GM19351 (cell line): ENCODE measurements at regions not wholly inside any gene's neighbourhood (a gene's known extent, or its start where the extent isn't known, plus 50 kb on each side); places are given as distances from the start of the nearest gene placed in this dataset.
A peak's percentile ranks its signal among the peaks of the same experiment; 100 is the strongest.

Experiments
- ATAC-seq: cut with Tn5 transposase; IDR thresholded peaks from one replicate; pipeline ENCODE4 v1.9.1; 2021; ENCODE audit warnings: mild to moderate bottlenecking, moderate library complexity; ENCODE audit not compliant: unreplicated experiment

DNA sequence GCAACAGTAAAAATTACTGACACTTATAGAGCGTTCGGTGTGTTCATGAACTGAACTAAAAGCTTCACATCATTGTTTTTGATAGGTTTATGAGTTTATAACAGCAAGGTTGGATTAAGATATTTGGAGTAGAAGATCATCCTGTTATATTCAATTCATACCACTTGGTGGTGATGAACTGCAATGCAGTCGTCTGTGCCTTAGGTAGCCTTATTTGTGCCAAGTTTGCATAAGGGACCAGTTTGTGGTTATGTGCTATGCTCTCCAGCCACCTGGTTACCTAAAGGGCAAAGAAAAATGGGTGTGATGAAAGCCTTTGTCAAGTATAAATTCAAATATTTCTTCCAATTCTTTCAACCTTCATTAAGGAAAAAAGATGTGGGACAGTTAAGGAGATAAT lies 150.9 kb upstream of the KCNH7 start:
- ATAC-seq: no peak

DNA sequence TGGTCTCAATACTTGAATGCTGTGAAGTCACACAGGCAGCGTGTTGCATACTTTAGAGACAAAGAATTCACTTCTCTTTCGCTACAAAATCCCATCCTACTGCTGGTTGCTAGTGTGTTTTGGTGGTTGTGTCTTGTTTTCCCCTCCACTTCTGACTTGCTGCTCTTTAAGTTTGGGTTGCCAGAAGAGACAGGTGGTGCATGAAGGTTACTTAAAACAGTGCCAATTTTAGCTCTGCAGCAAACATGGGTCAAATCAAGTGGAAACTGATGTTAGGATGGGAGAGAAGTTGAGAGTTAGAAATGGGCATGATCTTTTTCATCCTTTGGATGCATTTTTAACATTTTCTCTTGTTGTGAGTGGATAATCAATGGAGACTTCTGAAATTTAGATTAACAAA lies 136.2 kb upstream of the KCNH7 start:
- no peak for ATAC-seq

DNA sequence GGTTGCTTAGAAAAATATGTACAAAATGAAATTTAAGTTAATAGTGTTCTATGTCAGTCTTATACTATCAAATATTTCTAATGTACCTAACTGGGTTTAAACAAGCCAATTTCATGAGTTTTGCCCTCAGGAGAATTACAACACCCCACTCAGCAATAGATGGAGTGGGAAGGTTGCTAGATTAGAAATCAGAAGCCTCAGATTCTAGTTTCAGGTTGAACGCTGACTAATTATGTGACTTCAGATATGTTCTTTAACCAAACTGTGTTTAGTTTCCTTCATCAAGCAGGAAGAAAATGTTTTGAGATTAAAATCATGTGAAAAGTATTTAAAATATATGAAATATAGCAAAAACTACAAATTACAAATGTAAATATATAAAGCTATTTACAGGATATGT lies 133.8 kb upstream of the KCNH7 start:
- peak; percentile 69 for ATAC-seq

DNA sequence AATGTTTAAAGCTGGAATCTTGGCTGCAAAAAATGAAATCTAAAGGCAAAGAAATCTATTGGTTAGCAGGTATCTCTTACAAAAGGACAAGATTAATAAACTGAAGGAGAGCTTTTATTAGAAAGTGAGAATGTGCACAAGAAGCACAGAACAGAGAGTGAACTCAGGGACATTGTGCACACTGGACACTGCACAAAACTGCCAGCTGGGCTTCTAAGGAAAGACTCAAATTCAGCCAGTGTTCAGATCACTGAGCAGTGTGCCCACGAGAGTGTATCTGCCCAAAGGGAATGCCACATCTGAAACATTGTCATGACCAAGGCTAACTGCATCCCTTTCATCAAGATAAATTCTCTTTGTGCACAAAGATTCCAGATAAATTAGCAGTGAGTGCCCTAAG lies 129.7 kb upstream of the KCNH7 start:
- ATAC-seq: no peak

DNA sequence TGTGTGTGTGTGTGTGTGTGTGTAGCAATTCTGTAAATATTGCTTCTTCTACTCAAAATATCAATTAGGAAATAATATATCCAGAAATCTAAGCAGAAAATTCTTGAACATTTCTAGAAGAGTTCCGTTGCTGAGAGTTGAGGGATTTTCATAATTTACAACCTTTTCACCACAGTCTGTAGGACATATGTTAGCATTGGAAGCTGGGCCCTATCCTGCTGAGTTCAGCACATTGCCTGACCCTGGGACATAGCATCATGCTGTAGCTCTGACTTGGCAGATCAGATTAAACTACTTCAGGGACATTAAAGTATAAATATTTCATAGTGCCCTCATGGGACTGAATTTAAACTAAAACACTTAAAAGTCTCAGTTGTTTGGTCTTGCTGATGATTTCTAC lies 129.2 kb upstream of the KCNH7 start:
- no peak for ATAC-seq

DNA sequence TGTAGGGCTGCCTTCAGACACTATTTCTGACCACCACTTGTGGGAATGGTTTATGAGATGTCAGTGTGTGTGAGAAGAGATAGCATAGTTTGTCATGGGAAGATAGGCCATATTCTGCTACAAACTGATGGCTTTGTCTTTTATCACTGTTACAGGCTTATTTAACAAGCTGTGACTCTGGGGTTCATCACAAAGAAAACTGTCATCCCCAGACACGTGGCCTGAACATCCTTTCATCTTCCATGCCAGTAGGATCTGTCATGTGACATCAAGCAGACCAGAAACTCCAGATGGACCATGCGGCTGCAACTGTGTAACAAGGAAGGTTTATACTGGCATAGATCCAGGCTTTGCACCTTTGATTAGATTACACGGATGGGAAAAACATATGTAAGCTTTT lies 128.6 kb upstream of the KCNH7 start:
- no peak for ATAC-seq

DNA sequence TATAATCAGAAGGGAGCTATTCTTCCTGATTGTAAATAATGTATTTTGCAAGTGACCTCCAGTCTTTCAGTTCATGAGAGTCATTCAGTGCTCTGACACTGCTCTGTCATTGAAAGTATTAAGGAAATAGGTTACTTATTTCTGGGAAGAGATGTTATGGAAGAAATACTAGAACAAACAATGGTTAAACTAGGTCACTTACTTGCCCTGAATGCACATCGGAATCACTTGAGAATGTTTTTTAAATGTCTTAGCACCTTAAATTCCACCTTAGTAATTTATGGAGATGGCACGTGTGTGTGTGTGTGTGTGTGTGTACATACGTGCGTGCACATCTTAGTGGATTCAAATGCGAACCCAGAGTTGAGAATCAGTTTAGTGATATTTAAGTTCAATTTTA lies 126.6 kb upstream of the KCNH7 start:
- ATAC-seq: no peak

DNA sequence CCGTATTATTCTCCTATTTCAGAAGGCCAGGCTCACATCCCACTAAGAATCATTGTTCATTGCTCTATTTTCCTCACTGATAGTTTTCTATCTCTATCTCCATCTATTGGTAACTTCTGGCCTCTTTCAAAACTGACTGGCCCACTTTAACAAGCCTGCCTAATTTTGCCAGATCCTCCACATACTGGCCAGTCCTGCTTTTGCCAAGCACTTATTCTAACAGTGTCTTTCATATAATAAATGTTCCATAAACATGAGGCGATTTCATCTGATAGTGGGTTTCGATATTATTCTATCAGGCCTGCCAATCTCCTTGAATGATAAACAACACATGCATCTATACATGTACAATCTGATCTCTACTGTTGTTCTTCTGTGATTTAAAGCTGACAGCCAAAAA lies 125.9 kb upstream of the KCNH7 start:
- ATAC-seq: no peak

DNA sequence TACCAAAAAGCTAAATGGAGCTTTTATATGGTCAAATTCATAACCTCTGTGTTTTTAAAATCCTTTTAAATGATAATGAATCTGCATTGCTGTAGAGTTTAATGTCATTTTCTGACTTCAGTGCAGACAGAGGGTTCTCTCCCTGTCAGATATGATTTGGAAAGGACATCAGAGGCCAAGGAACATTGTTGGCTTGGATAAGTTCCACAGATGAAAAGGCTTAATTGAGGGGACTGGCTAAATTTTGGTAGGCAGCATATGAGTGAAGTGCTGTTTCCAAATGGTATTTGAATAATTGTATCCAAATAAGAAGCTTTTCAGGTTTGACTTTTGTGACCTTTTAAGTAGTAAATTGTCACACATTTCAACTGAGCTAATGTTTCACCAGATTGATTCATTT lies 124.6 kb upstream of the KCNH7 start:
- no peak for ATAC-seq

DNA sequence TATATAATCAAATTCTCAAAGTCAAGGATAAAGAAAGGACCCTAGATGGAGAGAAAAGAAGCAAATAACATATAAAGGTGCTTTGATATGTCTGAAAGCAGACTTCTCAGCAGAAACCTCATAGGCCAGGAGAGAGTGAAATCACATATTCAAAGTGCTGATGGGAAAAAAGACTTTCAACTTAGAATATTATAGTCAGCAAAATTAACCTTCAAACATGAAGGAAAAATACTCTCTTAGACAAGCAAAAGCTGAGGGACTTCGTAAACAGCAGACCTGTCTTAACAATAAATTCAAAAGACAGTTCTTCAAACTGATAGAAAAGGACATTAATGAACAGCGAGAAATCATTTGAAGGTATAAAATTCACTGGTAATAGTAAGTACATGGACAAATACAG lies 107.2 kb upstream of the KCNH7 start:
- no peak for ATAC-seq

DNA sequence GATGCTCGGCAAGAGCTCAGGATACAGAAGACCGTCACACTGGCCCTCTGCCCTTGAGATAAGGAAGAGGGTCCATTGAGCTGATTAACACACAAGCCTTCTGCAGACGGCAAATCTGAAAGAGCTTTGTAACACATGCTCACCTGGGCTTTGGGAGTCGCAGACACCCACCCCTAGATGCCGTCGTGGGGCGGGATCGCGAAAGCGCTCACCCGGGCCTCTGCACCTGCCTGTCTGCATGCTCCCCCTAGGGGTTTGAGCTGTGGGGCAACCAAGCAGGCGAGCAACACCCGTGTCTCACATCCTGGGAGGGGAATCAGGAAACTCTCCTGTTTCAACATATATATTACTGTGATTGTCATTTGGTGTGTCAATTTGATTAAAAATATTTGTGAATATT lies 99.8 kb upstream of the KCNH7 start:
- ATAC-seq: no peak

DNA sequence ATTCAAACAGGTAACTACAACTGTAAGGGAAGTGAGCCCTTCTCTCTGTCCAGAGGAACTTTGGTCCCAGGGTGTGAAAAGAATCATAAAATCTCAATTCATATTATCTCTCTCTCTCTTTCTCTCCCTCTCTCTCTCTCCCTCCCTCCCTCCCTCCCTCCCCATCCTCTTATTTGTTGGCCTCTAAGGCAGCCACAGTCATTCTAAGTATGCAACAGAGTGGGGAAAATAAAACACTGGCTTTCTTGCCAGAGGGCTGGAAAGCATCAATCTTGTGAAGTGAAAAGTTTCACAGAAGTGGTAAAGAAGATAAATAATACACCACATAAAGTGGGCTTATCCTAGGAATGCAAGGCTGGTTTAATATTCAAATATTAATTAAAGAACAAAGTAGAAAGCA lies 95.6 kb upstream of the KCNH7 start:
- no peak for ATAC-seq

DNA sequence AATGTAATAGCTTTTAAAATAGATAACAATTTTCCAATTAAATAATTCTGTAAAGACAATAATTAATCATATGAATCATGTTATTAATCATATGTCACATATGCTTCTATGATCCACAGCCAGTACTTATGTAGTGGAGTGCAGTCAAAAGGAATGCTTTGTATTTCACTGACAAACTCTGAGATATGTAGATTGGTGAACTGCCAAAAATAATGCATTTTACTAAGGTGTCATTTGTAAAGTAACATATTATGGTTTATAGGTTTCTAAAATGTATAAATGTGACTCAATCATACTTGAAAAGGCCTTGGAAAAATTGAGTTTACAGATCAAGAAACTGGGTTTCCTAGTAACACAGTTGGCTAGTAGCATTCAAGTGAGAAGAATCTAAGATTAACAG lies 93.8 kb upstream of the KCNH7 start:
- ATAC-seq: no peak

DNA sequence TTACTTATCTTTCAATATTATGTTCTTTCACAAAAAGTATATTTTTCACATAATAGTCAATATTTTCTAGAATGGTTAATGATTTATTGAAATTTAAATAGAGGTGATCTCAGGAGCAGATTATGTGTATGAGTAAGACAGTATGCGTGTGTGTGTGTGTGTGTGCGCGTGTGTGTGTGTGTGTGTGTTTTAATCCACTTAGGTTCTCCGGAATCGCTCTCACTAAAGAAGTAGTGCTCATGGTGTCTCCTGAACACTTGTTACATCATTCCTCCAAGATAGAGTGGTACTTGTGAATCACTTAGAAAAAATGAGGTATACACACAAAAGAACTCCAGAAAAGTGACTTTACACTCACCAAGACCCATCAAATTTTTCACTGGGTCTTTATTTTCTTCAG lies 91.0 kb upstream of the KCNH7 start:
- no peak for ATAC-seq

DNA sequence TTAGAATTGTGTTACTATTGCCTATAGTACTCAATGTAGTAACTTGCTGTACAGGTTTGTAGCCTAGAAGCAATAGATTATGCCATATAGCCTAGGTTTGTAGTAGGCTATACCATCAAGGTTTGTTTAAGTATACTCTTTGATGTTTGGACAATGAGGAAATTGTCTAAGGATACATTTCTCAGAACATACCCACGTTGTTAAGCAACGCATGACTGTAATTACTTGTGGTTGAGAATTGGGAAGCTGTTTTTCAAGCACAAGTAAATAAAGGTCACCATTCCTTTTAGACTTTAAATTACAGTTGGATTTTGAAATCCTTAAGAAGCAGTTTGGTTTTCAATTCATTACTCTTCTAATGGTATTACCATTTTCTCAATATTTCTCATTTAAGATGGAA lies 89.8 kb upstream of the KCNH7 start:
- no peak for ATAC-seq

DNA sequence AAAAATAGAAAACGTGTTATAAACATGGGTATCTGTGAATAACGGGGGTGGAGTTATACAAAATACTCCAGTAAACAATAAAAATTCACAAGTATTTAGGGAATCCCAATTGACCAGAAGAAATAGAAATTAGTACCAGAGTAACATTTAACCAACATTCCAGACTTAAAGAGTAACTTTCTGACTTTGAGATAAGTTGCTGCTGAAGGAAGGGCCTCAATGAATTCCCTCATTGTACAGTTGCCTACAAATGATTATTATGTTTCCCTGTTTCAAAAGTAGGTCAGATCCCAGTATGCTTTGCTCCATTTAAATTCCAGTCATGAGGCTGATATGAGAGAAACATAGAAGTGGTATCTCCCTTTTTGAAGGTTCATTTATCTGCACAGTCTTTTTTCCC lies 88.3 kb upstream of the KCNH7 start:
- no peak for ATAC-seq

DNA sequence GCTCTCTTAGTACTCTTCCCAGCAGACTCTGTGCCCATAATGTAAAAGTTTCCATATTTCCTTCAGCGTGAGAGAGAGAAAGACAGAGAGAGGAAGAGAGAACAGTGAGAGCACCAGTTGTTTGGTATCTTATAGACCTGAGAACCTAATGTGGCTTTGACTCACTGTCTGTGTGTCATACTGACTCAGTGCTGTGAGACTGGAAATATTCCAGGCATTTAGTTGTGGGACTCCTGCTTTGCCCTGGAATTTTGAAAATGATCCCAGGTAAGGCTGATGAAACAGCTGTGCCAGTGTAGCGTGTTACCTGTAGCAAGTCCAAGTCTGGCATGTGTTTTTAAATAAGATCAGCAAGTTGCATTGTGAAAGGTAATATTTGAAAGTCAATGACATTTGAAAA lies 87.9 kb upstream of the KCNH7 start:
- ATAC-seq: no peak

DNA sequence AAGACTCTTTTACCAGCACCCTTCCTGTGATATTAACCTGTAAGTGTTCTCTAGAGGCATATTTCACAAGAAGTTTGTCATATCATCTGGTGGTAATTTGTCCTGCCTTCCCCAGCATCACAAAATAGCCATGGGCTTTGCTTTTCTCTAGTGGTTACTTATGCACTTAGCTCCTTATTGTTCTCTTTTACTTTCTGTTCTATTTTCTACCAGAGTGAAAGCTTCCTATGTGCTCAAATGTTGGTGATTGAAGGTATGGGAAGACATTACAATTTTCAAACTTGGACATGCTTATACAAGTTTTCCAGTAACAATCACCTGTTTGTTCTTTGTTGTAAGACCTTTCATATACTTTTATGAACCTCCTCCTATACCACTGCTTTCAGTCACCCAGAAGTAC lies 87.0 kb upstream of the KCNH7 start:
- no peak for ATAC-seq

DNA sequence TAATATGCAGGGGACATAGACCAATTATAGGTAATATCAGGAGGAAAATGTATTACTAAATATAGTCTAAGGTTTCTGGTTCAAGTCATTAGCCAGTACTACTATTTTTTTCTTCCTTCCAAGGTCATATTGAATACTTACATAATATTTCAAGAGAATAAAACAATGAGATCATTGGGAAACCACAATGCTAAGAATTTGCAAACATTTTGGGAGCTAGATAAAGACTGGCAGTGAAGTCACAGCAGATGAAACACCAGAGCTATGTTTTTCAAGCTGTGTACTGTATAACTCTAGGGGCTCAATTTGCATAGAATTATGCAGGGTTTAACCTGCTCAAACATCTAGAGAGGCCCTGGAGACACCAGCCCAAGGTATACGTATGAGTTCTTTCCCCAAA lies 80.5 kb upstream of the KCNH7 start:
- no peak for ATAC-seq

DNA sequence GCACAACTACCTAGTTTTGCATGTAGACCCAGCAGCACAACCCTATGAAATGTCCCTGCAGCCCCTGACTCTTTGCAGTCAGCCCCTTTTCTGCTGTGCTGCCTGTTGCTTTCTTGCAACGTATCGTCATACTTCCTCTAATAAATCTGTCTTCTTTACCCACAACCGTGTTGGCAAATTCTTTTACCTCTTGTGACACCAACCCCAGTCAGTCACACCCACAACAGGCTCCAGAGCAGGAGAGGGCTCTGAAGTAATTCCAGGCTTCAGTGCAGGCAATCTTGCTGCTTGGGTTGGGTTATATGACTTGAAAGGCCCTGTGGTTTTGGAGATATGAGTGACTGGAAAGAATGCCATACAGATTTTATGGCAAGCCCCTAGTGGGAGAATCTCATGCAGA lies 79.1 kb upstream of the KCNH7 start:
- ATAC-seq: no peak

DNA sequence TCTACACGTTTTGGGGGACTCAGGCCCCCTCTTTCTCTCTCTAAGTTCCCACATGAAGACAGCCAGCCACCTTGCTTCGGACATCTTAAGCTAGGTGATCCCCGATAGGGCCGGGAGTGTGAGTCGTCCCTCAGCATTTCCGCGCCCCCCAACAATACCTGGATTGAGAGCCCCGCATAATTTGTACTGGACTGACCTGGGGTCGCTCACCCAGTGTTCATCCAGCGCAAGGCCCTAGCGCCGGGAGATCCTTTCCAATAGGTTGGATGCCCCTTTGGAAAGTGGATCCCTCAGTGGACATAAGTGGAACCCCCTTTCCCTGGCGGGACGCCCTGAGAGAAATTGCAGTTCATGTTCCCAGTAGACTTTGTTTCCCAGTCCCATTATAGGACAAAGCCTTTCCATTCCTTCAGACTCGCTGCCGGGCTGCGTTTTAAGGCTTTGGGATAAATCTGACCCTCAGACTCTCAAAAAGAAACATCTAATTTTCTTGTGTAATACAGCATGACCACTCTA lies 77.8 kb upstream of the KCNH7 start:
- ATAC-seq: no peak

DNA sequence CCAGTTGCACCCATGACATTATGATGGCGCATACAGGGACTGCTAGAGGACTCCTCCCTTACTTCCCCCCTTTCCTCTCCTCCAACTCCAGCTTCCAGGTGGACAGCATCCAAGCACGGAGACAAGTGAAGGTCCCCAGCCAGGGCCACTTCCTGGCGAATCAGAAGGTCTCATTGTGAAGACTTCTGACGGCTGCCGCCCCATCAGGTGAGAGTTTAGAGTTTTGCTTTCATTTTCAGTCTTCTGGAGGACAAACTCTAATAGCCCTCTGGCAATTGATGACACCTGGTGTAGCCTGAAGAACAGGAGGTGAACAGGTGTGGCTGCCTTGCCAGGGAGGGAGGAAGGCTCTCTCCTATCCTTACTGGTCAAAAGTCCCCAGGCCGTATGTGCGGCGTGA lies 77.3 kb upstream of the KCNH7 start:
- no peak for ATAC-seq

DNA sequence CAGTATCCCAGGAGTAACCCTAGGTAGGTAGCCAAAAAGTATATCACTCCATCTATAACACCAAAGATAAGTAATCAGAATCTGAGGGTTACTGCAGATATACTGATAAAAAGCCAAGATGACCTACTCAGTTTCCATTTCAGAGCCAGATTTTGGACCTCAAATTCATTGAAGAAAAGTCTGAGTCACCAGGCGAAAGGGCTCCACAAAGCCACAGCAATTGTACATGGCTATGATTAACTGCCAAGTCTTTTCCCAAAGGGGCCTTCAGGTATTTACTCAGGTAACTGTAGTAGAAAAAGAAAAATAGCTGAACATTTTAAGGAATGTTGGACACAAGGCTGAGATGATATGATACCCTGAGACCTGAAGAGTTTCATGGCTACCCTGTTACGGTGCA lies 75.6 kb upstream of the KCNH7 start:
- no peak for ATAC-seq

DNA sequence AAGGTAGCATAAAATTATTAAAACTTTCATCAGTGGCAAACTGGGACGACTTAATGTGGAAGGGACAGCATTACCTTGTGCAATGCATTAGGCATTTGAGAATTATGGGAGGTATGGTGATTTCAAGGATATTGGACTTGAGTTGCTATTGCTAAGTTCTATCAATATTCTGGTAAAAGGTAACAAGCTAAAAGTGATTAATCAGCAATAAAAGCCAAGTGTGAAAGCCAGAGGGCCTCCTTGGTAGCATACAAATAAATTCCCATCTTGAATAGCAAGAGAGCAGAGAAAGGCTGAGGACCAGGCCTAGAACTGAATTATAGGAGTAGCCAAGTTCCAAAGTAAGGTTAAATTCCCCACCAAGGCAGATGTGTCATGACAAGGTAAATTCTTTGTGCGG lies 74.2 kb upstream of the KCNH7 start:
- no peak for ATAC-seq
